ENCODE measurements at regions not wholly inside any gene's neighbourhood (a gene's known extent, or its start where the extent isn't known, plus 50 kb on each side); places are given as distances from the start of the nearest gene placed in this dataset.

DNA sequence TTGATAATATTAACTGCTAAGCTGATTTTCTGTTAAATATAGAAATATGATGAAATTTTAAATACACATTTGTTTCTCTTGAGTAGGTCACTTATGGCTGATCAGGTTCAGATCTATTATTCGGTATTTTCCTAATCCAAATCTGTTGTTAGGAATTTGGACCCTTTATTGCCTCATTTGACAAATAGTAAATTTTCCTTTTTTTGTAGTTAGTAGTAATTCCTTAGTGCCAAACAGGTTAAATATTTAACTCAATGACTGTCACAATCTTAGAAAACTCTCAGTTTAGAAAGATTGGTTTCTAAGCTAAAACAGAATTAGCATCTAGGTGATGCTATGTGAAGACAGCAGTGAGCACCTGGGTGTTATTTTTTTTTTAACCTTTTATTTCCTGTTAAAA lies 1598.9 kb downstream of the KHDRBS2 start:
- TF ChIP-seq, protein P1, sequence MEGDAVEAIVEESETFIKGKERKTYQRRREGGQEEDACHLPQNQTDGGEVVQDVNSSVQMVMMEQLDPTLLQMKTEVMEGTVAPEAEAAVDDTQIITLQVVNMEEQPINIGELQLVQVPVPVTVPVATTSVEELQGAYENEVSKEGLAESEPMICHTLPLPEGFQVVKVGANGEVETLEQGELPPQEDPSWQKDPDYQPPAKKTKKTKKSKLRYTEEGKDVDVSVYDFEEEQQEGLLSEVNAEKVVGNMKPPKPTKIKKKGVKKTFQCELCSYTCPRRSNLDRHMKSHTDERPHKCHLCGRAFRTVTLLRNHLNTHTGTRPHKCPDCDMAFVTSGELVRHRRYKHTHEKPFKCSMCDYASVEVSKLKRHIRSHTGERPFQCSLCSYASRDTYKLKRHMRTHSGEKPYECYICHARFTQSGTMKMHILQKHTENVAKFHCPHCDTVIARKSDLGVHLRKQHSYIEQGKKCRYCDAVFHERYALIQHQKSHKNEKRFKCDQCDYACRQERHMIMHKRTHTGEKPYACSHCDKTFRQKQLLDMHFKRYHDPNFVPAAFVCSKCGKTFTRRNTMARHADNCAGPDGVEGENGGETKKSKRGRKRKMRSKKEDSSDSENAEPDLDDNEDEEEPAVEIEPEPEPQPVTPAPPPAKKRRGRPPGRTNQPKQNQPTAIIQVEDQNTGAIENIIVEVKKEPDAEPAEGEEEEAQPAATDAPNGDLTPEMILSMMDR (IDR thresholded peaks at IDR 0.05): no peak
- no peak for TF ChIP-seq EZH2phosphoT487 (IDR thresholded peaks at IDR 0.05)

Data from neural progenitor cell (in vitro differentiated cells).